HG03439 (cell line): ENCODE measurements at regions not wholly inside any gene's neighbourhood (a gene's known extent, or its start where the extent isn't known, plus 50 kb on each side); places are given as distances from the start of the nearest gene placed in this dataset.
"Not testable (repeated sequence)": the region's sequence is repeated elsewhere in the genome, so short reads cannot be mapped to it uniquely, and the experiment has no call there.

Experiments used
- ATAC-seq: cut with Tn5 transposase; IDR thresholded peaks from one replicate; pipeline ENCODE4 v1.9.1; 2021; ENCODE audit warnings: mild to moderate bottlenecking, moderate library complexity; ENCODE audit not compliant: unreplicated experiment

DNA sequence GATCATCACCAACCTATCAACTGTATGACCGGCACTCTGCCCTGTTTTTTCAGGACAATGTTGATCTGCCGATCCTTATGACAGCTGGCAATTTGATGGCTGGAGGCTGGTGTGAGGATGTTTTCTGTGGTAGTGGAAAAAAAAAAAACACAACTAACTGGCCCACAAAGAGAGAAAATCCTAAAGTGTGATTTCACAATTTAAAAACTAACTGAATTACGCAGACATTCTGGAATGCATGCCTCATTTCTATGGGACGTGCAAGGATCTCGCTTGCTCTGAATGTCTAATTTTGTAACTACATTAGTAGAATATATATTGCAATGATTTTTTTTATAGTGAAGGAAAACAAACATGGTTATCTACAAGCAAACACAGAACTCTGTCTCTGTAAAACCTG, 590.5 kb downstream of the ETS1 start:
- no peak for ATAC-seq

- ATAC-seq = no peak
These were observed 591.4 kb downstream of the ETS1 start for GRCh38 chr11:127995921-127996320.

GRCh38 chr11:127994736-127995135, 592.6 kb downstream of the ETS1 start:
- ATAC-seq = no peak

GRCh38 chr11:127993788-127994187, 593.6 kb downstream of the ETS1 start:
- no peak for ATAC-seq

DNA sequence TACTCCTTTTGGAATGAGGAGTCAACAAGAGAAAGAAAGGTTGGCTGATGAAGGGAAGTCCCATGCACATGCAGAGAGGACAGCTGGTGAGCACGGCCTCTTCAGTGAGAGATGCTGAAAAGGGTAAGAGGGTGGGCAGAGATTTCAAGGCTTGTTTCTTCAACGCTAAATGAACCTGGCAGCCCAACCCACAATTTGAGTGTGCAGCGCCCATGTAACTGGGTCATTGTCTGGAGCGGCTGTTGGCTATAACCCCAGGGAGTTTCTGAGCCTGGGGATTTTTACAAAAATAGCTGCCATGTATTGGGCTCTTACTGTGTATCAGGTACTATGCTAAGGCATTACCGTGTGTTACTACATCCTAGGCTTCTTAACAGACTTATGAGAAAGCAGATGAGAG, 594.1 kb downstream of the ETS1 start:
- ATAC-seq = no peak

DNA sequence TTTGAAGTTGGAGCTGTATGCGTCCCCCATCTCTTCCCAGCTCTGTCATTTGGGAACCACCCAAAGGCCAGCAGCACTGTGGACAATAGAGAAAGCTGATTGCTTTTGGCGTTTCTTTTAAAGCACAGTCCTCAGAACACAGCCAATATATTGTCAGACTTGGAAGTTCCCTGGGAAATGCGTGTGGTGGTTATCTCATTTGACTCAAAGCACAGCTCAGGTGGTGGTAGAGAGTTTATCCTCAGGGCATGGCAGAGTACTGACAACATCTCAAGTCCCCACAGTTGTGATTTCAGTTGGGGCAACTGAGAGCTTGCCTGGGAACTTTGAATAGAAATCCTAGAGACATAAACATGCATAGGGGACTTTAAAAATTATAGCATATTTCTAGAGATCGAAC, 601.3 kb downstream of the ETS1 start:
- no peak for ATAC-seq

GRCh38 chr11:127972816-127973215, 614.5 kb downstream of the ETS1 start:
- no peak for ATAC-seq

- no peak for ATAC-seq
These were observed 615.9 kb downstream of the ETS1 start for GRCh38 chr11:127971448-127971847.

DNA sequence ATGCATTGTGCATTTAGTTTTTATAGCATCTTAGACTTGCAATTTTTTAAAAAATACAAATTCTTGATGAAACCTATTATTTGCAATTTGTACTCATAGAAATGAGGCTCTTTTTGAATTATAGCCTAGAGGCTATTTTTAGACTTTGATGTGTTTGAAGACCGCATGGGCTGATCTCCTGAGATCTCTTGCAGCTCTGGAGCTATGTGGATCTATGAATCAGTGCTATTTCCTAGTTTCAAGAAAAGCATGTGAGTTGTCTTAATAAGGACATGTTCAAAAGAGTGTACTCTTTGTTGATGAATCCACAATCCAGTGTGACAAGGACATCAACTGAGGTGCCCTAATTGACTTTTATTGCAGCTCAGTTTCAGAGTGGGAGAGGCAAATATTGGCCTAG, 620.5 kb downstream of the ETS1 start:
- ATAC-seq = no peak

DNA sequence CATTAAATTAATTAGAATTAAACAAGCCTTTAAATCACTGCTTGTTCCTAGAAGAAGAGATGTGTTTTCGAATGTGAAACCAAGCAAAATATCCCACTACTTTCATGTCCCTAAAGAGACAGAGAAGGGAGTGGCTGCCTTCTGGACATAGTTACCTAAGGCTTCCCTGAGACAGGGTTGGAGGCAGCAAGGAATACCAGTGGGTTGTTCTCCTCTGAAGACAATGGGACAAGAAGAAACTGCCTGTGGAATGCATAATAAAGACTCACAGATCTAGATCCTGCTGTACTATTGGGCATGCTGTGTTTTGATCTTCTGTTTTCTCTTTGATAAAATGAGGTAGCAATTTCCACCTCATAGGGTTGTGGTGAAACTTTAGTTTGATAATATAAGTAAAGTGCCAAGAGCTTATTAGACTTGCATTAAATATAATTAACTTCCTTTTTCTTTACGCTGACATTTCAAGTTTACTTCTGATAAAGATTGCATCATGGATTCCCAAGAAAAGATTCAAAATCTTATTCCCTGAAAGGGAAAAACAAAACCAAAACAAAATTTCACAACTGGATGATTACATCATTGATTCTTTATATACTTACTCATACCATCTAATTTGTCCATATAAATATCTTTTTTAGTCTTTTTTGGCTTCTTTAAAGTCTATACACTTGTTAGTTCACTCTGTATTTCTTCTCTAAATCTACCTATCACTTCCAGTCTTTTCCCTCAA, 621.3 kb downstream of the ETS1 start:
- no peak for ATAC-seq

DNA sequence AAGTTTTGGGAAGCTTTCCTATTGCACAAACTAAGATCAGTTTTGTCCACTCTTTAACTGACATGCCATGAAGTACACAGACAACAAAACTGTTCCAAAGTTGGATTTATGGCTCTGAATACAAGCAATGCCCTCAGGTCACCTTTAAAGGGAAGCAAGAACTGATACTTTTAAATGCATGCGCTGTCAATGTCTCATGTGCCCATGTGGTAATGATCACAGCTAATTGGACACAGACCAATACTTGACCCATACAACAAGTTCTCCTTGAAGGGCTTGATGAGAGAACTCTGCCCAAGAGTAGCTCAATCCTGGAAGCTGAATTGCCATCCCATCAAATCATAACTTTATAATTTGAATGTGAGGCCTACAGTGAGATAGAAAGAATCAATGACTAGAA, 624.9 kb downstream of the ETS1 start:
- no peak for ATAC-seq

- no peak for ATAC-seq
These were observed 637.2 kb downstream of the ETS1 start for GRCh38 chr11:127950162-127950561.

- no peak for ATAC-seq
These were observed 643.6 kb downstream of the ETS1 start for GRCh38 chr11:127943763-127944162.

DNA sequence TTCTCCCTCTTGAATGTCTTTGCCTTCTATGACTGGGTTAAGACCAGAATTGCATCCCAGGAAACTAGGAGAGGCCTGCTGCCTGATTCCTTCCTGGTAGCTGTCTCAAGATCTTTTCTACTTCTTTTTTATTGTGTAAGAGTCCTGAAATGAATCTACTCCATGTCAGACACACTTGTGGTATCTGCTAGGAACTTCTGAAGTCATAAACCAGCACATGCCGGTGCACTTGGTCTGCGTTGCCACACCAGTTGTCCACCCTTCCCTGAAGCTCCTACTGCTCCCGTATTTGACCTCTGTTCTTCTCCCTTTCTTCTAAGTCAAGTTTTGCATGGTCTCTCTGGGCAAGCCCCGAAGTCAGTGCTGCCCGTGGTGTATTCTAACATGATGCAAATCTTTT, 644.2 kb downstream of the ETS1 start:
- no peak for ATAC-seq

DNA sequence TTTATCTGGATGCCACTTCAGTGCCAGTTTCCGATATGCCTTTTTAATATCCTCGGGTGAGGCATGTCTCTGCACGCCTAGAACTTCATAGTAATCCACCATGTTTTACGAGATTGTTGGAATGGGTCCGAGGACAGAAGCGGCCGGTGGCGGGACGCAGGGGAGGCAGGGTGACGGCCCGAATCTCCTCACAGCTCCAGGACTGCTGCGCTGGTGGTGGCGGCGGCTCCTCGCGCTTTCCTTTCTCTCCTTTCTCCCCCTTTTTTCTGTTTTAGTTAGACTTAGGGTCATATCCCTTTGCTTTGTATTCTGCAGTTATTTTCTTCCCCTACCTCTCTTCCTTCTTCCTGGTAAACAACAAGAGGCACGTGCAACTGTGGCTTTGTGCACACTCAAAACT, 645.8 kb downstream of the ETS1 start:
- ATAC-seq = not testable (repeated sequence)

GRCh38 chr11:127939000-127939399, 648.4 kb downstream of the ETS1 start:
- no peak for ATAC-seq

DNA sequence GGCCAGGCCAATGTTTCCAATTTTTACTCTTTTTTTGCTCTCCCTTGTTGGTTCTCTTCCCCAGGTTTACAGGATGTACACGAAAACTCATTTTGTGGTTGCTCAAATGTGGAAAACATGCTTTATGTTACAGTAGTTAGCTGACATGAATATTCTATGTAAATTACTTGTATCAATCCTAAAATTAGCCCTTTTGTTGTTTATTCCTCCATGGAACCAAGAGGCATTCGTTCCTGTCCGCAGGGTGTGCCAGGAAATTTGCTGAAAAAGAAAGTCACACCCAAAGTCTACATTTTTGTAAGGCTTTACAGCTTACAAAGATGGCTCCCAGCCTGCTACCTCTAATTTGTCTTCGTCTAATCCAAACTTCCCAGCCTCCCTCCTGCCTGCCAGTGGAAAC, 652.3 kb downstream of the ETS1 start:
- ATAC-seq = no peak

GRCh38 chr11:127933961-127934360, 653.4 kb downstream of the ETS1 start:
- not testable (repeated sequence) for ATAC-seq

- no peak for ATAC-seq
These were observed 655.6 kb downstream of the ETS1 start for GRCh38 chr11:127931803-127932202.

GRCh38 chr11:127926721-127927120, 660.6 kb downstream of the ETS1 start:
- no peak for ATAC-seq

DNA sequence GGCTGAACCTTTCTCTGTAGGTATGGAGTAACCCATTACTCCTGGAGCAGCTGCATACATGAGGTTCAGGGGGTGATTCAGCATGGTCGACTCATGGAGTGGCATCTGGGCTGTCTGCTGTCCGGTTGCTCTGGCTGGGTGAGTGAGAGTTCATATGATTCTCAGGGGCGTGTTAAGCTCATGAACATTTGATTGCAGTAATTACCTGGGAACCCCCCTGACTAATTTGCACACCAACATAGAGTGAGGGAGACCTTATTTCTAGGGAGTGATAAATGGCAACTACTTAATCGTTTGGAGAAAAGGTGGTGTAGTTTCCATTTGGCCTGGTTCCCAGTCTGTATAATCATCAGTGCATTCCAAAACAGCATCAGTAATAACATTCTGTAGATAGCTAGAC, 661.9 kb downstream of the ETS1 start:
- ATAC-seq = no peak

- no peak for ATAC-seq
These were observed 668.0 kb downstream of the ETS1 start for GRCh38 chr11:127919206-127920000.
